ENCODE measurements at regions not wholly inside any gene's neighbourhood (a gene's known extent, or its start where the extent isn't known, plus 50 kb on each side); places are given as distances from the start of the nearest gene placed in this dataset.
"Not testable (repeated sequence)": the region's sequence is repeated elsewhere in the genome, so short reads cannot be mapped to it uniquely, and the experiment has no call there.

GRCh38 chr12:19625551-19625950 is 186.3 kb downstream of the AEBP2 start:
- not testable (repeated sequence) for H3K27me3 ChIP-seq (ENCODE audit: control insufficient read depth, insufficient read depth, low read length, poor library complexity, severe bottlenecking); H3K36me3 ChIP-seq (ENCODE audit: control insufficient read depth, insufficient read depth, low read length); H3K27ac ChIP-seq (ENCODE audit: insufficient read depth, low read depth, low read length, poor library complexity, severe bottlenecking); H3K9me3 ChIP-seq (ENCODE audit: control insufficient read depth, low read length); H3K4me3 ChIP-seq (ENCODE audit: insufficient read depth, low read depth, low read length); H3K4me1 ChIP-seq (ENCODE audit: control insufficient read depth, insufficient read depth, low read length)
- 91 to 93% methylated on average over 4 of the region's 4 CpGs for WGBS, 2 experiments

DNA sequence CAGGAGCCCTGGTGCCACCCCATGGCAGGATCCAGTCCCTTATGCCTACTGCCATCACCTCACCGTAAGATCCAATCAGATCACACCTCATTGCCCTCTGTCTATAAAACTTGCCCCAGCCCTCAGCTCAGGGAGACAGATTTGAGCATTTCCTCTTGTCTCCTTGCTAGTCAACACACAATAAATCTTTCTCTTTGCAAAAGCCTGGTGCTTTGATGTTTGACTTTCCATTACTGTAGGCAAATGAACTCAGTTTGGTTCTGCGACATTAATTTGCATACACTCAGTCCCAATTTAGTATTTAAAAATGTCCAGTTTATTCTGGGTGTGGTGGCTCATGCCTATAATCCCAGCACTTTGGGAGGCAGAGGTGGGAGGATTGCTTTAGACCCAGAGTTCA is 188.4 kb downstream of the AEBP2 start:
- Histone ChIP-seq H3K9me3 (ENCODE audit: control insufficient read depth, low read length) (no peaks in the 10 kb centered on the region), H3K4me1 (ENCODE audit: control insufficient read depth, insufficient read depth, low read length) (no peaks in the 10 kb centered on the region), H3K27ac (ENCODE audit: insufficient read depth, low read depth, low read length, poor library complexity, severe bottlenecking) (no peak overlapping the region), H3K36me3 (ENCODE audit: control insufficient read depth, insufficient read depth, low read length) (no peaks in the 10 kb centered on the region), H3K27me3 (ENCODE audit: control insufficient read depth, insufficient read depth, low read length, poor library complexity, severe bottlenecking) (no peaks in the 10 kb centered on the region), H3K4me3 (ENCODE audit: insufficient read depth, low read depth, low read length) (no peak overlapping the region)
- 90 to 96% methylated on average over 2 of the region's 2 CpGs for WGBS, 2 experiments

- Histone ChIP-seq H3K9me3 (ENCODE audit: control insufficient read depth, low read length) (no peaks in the 10 kb centered on the region), H3K36me3 (ENCODE audit: control insufficient read depth, insufficient read depth, low read length) (no peaks in the 10 kb centered on the region), H3K4me1 (ENCODE audit: control insufficient read depth, insufficient read depth, low read length) (no peaks in the 10 kb centered on the region), H3K4me3 (ENCODE audit: insufficient read depth, low read depth, low read length) (no peak overlapping the region), H3K27me3 (ENCODE audit: control insufficient read depth, insufficient read depth, low read length, poor library complexity, severe bottlenecking) (no peaks in the 10 kb centered on the region), H3K27ac (ENCODE audit: insufficient read depth, low read depth, low read length, poor library complexity, severe bottlenecking) (no peak overlapping the region)
- 100% methylated on average over 1 of the region's 1 CpG; no CpG with 5 or more reads in 1 of the 2 experiments for WGBS, 2 experiments
These were observed 191.2 kb downstream of the AEBP2 start for GRCh38 chr12:19630536-19630935.

GRCh38 chr12:19633194-19633593 is 193.9 kb downstream of the AEBP2 start:
- Histone ChIP-seq H3K27ac (ENCODE audit: insufficient read depth, low read depth, low read length, poor library complexity, severe bottlenecking) (no peak overlapping the region), H3K27me3 (ENCODE audit: control insufficient read depth, insufficient read depth, low read length, poor library complexity, severe bottlenecking) (no peaks in the 10 kb centered on the region), H3K9me3 (ENCODE audit: control insufficient read depth, low read length) (no peaks in the 10 kb centered on the region), H3K4me3 (ENCODE audit: insufficient read depth, low read depth, low read length) (no peak overlapping the region), H3K36me3 (ENCODE audit: control insufficient read depth, insufficient read depth, low read length) (no peaks in the 10 kb centered on the region), H3K4me1 (ENCODE audit: control insufficient read depth, insufficient read depth, low read length) (no peaks in the 10 kb centered on the region)
- WGBS, 2 experiments = 97% methylated on average over 2 of the region's 2 CpGs

DNA sequence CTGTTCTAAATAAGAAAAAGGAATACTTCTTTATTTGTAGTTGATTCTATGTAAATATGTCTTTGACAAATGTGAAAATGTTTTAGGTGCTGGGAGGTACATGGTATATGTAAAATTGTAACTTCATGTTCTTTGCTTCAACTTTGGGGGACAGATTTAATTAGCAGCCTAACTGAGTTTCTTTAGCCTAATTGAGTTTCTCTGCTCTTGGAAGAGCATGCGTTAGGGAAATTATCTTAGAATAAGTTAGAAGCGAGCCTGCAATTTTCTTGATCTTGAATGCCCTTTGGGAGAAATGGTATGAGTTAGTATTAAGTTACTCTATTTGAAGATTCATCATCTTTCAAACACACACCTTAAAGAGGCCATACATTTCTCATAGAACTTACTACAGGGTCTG is 194.3 kb downstream of the AEBP2 start:
- 89 to 100% methylated on average over 2 of the region's 2 CpGs for WGBS, 2 experiments
- no peaks in the 10 kb centered on the region for H3K9me3 ChIP-seq (ENCODE audit: control insufficient read depth, low read length)

GRCh38 chr12:19639781-19640415 is 200.6 kb downstream of the AEBP2 start:
- H3K27ac ChIP-seq (ENCODE audit: insufficient read depth, low read depth, low read length, poor library complexity, severe bottlenecking) = no peak overlapping the region
- H3K36me3 ChIP-seq (ENCODE audit: control insufficient read depth, insufficient read depth, low read length) = no peaks in the 10 kb centered on the region
- H3K4me1 ChIP-seq (ENCODE audit: control insufficient read depth, insufficient read depth, low read length) = no peaks in the 10 kb centered on the region
- 87 to 92% methylated on average over 5 of the region's 5 CpGs for WGBS, 2 experiments
- H3K27me3 ChIP-seq (ENCODE audit: control insufficient read depth, insufficient read depth, low read length, poor library complexity, severe bottlenecking) = no peaks in the 10 kb centered on the region
- no peak overlapping the region for H3K4me3 ChIP-seq (ENCODE audit: insufficient read depth, low read depth, low read length)
- H3K9me3 ChIP-seq (ENCODE audit: control insufficient read depth, low read length) = no peaks in the 10 kb centered on the region

More for the DNA sequence above, 194.3 kb downstream of the AEBP2 start:
- H3K4me1 ChIP-seq (ENCODE audit: control insufficient read depth, insufficient read depth, low read length) = no peaks in the 10 kb centered on the region
- no peak overlapping the region for H3K27ac ChIP-seq (ENCODE audit: insufficient read depth, low read depth, low read length, poor library complexity, severe bottlenecking)
- no peaks in the 10 kb centered on the region for H3K36me3 ChIP-seq (ENCODE audit: control insufficient read depth, insufficient read depth, low read length)
- no peaks in the 10 kb centered on the region for H3K27me3 ChIP-seq (ENCODE audit: control insufficient read depth, insufficient read depth, low read length, poor library complexity, severe bottlenecking)
- no peak overlapping the region for H3K4me3 ChIP-seq (ENCODE audit: insufficient read depth, low read depth, low read length)

GRCh38 chr12:19641235-19642080 is 202.2 kb downstream of the AEBP2 start:
- Histone ChIP-seq H3K4me3 (ENCODE audit: insufficient read depth, low read depth, low read length) (no peak overlapping the region), H3K36me3 (ENCODE audit: control insufficient read depth, insufficient read depth, low read length) (no peaks in the 10 kb centered on the region), H3K4me1 (ENCODE audit: control insufficient read depth, insufficient read depth, low read length) (no peaks in the 10 kb centered on the region), H3K27me3 (ENCODE audit: control insufficient read depth, insufficient read depth, low read length, poor library complexity, severe bottlenecking) (no peaks in the 10 kb centered on the region), H3K9me3 (ENCODE audit: control insufficient read depth, low read length) (no peaks in the 10 kb centered on the region), H3K27ac (ENCODE audit: insufficient read depth, low read depth, low read length, poor library complexity, severe bottlenecking) (no peak overlapping the region)
- 87 to 90% methylated on average over 5 of the region's 5 CpGs for WGBS, 2 experiments

- no peaks in the 10 kb centered on the region for H3K9me3 ChIP-seq (ENCODE audit: control insufficient read depth, low read length)
- no peak overlapping the region for H3K4me3 ChIP-seq (ENCODE audit: insufficient read depth, low read depth, low read length)
- H3K27me3 ChIP-seq (ENCODE audit: control insufficient read depth, insufficient read depth, low read length, poor library complexity, severe bottlenecking) = no peaks in the 10 kb centered on the region
- no peak overlapping the region for H3K27ac ChIP-seq (ENCODE audit: insufficient read depth, low read depth, low read length, poor library complexity, severe bottlenecking)
- WGBS, 2 experiments = 95 to 96% methylated on average over 4 of the region's 4 CpGs
- no peaks in the 10 kb centered on the region for H3K36me3 ChIP-seq (ENCODE audit: control insufficient read depth, insufficient read depth, low read length)
- no peaks in the 10 kb centered on the region for H3K4me1 ChIP-seq (ENCODE audit: control insufficient read depth, insufficient read depth, low read length)
These were observed 203.1 kb downstream of the AEBP2 start for GRCh38 chr12:19642345-19642744.

DNA sequence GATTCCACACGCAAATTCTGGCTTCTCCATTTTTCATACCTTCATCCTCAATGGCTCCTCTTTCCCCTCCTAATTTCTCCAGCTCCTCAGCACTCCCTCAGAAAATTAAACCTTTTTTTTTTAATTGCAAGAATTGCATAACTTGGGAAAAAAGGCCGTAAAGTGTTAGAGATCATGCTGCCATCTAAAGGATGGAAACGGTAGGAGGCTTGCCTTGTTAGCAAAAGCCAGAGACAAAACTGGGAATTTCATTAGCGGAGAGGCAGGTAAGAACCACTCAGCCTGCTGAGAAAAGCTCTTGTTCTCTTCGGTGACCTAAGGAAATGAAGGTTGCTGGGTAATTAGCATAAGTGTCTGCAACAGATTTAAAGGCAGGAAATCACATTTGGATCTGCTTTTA is 204.3 kb downstream of the AEBP2 start:
- WGBS, 2 experiments = 3% methylated on average over 5 of the region's 5 CpGs
- Histone ChIP-seq H3K36me3 (ENCODE audit: control insufficient read depth, insufficient read depth, low read length) (no peaks in the 10 kb centered on the region), H3K4me1 (ENCODE audit: control insufficient read depth, insufficient read depth, low read length) (no peaks in the 10 kb centered on the region), H3K27ac (ENCODE audit: insufficient read depth, low read depth, low read length, poor library complexity, severe bottlenecking) (no peak overlapping the region), H3K9me3 (ENCODE audit: control insufficient read depth, low read length) (no peaks in the 10 kb centered on the region), H3K27me3 (ENCODE audit: control insufficient read depth, insufficient read depth, low read length, poor library complexity, severe bottlenecking) (no peaks in the 10 kb centered on the region), H3K4me3 (ENCODE audit: insufficient read depth, low read depth, low read length) (no peak overlapping the region)

GRCh38 chr12:19644571-19644970 is 205.3 kb downstream of the AEBP2 start:
- Histone ChIP-seq H3K4me1 (ENCODE audit: control insufficient read depth, insufficient read depth, low read length) (no peaks in the 10 kb centered on the region), H3K27me3 (ENCODE audit: control insufficient read depth, insufficient read depth, low read length, poor library complexity, severe bottlenecking) (no peaks in the 10 kb centered on the region), H3K4me3 (ENCODE audit: insufficient read depth, low read depth, low read length) (no peak overlapping the region), H3K27ac (ENCODE audit: insufficient read depth, low read depth, low read length, poor library complexity, severe bottlenecking) (no peak overlapping the region), H3K36me3 (ENCODE audit: control insufficient read depth, insufficient read depth, low read length) (no peaks in the 10 kb centered on the region), H3K9me3 (ENCODE audit: control insufficient read depth, low read length) (no peaks in the 10 kb centered on the region)
- WGBS, 2 experiments = 64 to 94% methylated on average over 2 to 3 of the region's 3 CpGs
